Glutamatergic neuron (in vitro differentiated cells): ENCODE measurements at regions not wholly inside any gene's neighbourhood (a gene's known extent, or its start where the extent isn't known, plus 50 kb on each side); places are given as distances from the start of the nearest gene placed in this dataset.

Source experiments
- DNase-seq: peaks from one replicate; pipeline ENCODE4 v3.0.0; 2022
- H3K27ac Mint-ChIP-seq: one replicate; pipeline ENCODE4 v1.8.0; 2020; ENCODE audit warnings: mild to moderate bottlenecking, mixed read lengths, inconsistent platforms; ENCODE audit not compliant: unreplicated experiment
- H3K27me3 Mint-ChIP-seq: one replicate; pipeline ENCODE4 v1.8.0; 2020; ENCODE audit warnings: mild to moderate bottlenecking, moderate library complexity, mixed read lengths, inconsistent platforms; ENCODE audit not compliant: unreplicated experiment
- H3K36me3 Mint-ChIP-seq: one replicate; pipeline ENCODE4 v1.8.0; 2020; ENCODE audit warnings: mild to moderate bottlenecking, mixed read lengths, inconsistent platforms; ENCODE audit not compliant: unreplicated experiment
- H3K4me1 Mint-ChIP-seq: one replicate; pipeline ENCODE4 v1.8.0; 2020; ENCODE audit warnings: mild to moderate bottlenecking, low read depth, mixed read lengths, inconsistent platforms; ENCODE audit not compliant: unreplicated experiment
- H3K4me3 Mint-ChIP-seq: one replicate; pipeline ENCODE4 v1.8.0; 2020; ENCODE audit warnings: mild to moderate bottlenecking, mixed read lengths, inconsistent platforms; ENCODE audit not compliant: unreplicated experiment
- H3K9me3 Mint-ChIP-seq: one replicate; pipeline ENCODE4 v1.8.0; 2020; ENCODE audit warnings: mild to moderate bottlenecking, moderate library complexity, mixed read lengths, inconsistent platforms; ENCODE audit not compliant: unreplicated experiment
- CTCF ChIP-seq: fragments of 200-600 bp; sonication (generic); IDR thresholded peaks from one replicate; pipeline ENCODE4 v1.5.0; 2021; ENCODE audit not compliant: partially characterized antibody, unreplicated experiment

- no peak overlapping the region for H3K27ac Mint-ChIP-seq
- H3K9me3 Mint-ChIP-seq: no peaks in the 10 kb centered on the region
- peaks cover 15% of the 10 kb centered on the region for H3K4me1 Mint-ChIP-seq
- no peaks in the 10 kb centered on the region for H3K27me3 Mint-ChIP-seq
- no peaks in the 10 kb centered on the region for H3K36me3 Mint-ChIP-seq
- no peak for TF ChIP-seq CTCF
- H3K4me3 Mint-ChIP-seq: no peak overlapping the region
- DNase-seq: no peak
These were observed 1943.7 kb downstream of the NCAM2 start for GRCh38 chr21:22941779-22942490.

- Mint-ChIP-seq H3K4me3 (no peak overlapping the region), H3K9me3 (peaks cover 3% of the 10 kb centered on the region), H3K27me3 (no peaks in the 10 kb centered on the region), H3K36me3 (no peaks in the 10 kb centered on the region), H3K4me1 (no peaks in the 10 kb centered on the region), H3K27ac (no peak overlapping the region)
- DNase-seq: no peak
- no peak for TF ChIP-seq CTCF
These were observed 1957.3 kb downstream of the NCAM2 start for GRCh38 chr21:22955559-22955958.

GRCh38 chr21:22961258-22961657, 1963.0 kb downstream of the NCAM2 start:
- H3K4me1 Mint-ChIP-seq: no peaks in the 10 kb centered on the region
- H3K27me3 Mint-ChIP-seq: no peaks in the 10 kb centered on the region
- H3K36me3 Mint-ChIP-seq: no peaks in the 10 kb centered on the region
- no peak for TF ChIP-seq CTCF
- no peak overlapping the region for H3K27ac Mint-ChIP-seq
- peaks cover 3% of the 10 kb centered on the region for H3K9me3 Mint-ChIP-seq
- DNase-seq: no peak
- H3K4me3 Mint-ChIP-seq: no peak overlapping the region

GRCh38 chr21:22965455-22966135, 1967.4 kb downstream of the NCAM2 start:
- Mint-ChIP-seq H3K9me3 (no peaks in the 10 kb centered on the region), H3K4me1 (no peaks in the 10 kb centered on the region), H3K27ac (no peak overlapping the region), H3K36me3 (no peaks in the 10 kb centered on the region), H3K4me3 (no peak overlapping the region), H3K27me3 (no peaks in the 10 kb centered on the region)
- no peak for TF ChIP-seq CTCF
- no peak for DNase-seq

GRCh38 chr21:22981819-22982218, 1983.6 kb downstream of the NCAM2 start:
- no peak for TF ChIP-seq CTCF
- Mint-ChIP-seq H3K4me1 (no peaks in the 10 kb centered on the region), H3K36me3 (no peaks in the 10 kb centered on the region), H3K27ac (no peak overlapping the region), H3K9me3 (peaks cover 2% of the 10 kb centered on the region), H3K27me3 (no peaks in the 10 kb centered on the region), H3K4me3 (no peak overlapping the region)
- no peak for DNase-seq
